IPS DF 19.7 (cell line): ENCODE measurements at regions not wholly inside any gene's neighbourhood (a gene's known extent, or its start where the extent isn't known, plus 50 kb on each side); places are given as distances from the start of the nearest gene placed in this dataset.
"Not testable (repeated sequence)": the region's sequence is repeated elsewhere in the genome, so short reads cannot be mapped to it uniquely, and the experiment has no call there.

Experiments
- DNase-seq: peaks from one replicate; pipeline ENCODE4 v3.0.0-alpha.2; 2013; ENCODE audit warnings: low read depth, low spot score

DNA sequence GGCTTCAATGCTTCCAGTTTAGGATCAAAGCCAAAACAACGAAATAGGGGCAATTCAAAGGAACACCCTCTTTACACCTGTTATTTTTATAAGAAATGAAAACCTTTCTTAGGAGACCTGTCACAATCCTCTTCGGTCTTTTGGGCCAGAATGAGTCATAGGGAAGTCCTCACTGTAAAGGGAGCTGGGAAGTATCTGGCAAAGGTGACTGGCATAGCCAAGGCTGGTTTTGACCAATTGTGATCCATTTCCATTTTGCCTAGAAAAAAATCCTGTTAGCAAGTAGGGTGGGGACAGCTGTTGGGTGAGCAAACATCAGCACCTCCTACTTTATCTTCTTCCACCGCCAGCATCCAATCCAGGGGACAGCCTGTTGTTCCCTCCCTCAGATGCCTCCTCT, 343.2 kb upstream of the SULF2 start:
- no peak for DNase-seq

DNA sequence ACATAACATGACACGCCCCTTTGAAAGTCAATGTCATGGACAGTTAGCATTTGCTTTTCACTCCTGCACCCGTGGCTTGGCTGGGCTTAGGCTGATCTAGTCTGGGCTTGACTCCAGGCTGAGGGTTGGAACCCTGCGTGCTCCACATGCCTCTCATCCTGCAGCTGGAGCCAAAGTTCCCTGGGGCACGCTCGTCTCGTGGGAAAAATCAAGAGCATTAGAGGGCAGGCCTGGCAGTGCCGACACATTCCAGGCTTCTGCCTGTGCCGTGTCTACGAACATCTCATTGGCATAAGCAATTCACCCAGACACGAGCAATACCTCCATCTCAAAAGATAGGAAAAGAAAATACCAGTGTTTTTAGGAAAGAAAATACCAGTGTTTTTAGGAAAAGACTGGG, 342.7 kb upstream of the SULF2 start:
- not testable (repeated sequence) for DNase-seq

DNA sequence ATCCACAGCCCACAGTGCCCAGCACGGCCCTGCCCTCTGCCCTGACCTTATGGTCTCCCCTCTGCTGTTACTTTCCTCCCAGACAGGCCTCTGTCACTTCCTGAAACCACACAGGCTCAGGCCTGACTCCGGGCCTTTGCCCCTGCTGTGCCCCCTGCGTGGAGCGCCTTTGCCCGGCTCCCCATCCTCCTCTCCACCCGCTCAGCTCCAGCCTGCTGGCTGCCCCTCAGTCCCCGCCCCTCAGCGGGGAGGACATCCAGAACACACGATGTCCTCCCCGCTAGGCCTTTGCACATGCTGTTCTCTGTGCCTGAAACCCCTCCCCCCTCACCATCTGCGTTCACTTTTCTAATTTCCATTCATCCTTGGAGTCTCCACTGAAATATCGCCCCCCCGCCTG, 341.9 kb upstream of the SULF2 start:
- DNase-seq: not testable (repeated sequence)

DNA sequence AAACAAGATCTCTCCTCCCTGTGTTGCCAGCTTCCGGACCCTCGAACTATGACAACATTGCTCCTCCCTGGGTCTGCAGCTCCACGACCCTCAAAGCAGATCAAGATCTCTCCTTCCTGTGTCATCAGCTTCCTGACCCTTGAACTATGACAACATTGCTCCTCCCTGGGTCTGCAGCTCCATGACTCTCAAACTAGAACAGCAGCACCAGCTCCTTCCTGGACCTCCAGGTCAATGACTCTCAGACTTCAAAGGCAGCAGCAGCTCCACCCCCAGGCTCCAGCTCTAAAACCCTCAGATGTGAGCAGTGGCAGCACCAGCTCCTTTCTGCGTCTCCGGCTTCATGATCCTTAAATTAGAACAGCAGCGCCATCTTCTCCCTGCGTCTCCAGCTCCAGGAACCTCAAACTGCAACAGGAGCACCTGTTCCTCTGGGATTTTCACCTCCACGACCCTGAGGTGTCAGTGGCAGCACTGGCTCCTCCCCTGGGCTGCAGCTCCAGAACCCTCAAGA, 341.0 kb upstream of the SULF2 start:
- no peak for DNase-seq

DNA sequence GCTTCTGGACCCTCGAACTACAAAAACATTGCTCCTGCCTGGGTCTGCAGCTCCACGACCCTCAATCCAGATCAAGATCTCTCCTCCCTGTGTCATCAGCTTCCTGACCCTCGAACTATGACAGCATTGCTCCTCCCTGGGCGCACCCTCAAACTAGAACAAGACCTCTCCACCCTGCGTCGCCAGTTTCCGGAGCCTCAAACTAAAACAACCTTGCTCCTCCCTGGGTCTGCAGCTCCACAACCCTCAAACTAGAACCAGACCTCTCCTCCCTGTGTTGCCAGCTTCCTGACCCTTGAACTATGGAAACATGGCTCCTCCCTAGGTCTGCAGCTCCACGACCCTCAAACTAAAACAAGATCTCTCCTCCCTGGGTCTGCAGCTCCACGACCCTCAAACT, 339.7 kb upstream of the SULF2 start:
- DNase-seq: no peak

DNA sequence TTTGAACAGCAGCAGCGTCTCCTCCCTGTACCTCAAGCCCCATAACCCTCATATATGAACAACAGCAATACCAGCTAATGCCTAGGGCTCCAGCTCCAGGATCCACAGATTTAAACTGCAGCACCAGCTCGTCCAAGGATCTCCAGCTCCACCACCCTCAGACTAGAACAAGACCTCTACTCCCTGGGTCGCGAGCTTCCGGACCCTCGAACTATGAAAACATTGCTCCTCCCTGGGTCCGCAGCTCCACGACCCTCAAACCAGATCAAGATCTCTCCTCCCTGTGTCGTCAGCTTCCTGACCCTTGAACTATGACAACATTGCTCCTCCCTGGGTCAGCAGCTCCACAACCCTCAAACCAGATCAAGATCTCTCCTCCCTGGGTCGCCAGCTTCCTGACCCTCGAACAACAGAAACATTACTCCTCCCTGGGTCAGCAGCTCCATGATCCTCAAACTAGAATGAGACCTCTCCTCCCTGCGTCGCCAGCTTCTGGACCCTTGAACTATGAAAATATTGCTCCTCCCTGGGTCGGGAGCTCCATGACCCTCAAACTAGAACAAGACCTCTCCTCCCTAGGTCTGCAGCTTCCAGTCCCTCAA, 339.0 kb upstream of the SULF2 start:
- DNase-seq: no peak

DNA sequence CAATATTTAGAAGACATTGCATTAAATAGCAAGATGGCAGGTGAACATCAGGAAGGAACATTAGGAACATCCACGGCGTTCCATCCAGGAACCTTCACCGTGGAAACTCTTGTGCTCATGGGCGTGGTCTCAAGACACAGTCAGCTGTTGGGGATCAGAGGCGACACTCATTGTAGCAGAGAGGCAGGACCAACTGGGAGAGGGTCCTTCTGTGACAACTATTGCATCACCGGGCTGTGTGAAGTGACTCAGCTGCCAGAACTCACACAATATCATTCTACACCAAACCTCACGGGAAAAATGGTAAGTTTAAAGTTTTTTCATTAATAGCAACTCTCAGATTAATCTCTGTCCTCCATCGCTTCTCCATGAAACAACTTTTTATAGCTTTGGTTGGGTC, 334.8 kb upstream of the SULF2 start:
- no peak for DNase-seq

DNA sequence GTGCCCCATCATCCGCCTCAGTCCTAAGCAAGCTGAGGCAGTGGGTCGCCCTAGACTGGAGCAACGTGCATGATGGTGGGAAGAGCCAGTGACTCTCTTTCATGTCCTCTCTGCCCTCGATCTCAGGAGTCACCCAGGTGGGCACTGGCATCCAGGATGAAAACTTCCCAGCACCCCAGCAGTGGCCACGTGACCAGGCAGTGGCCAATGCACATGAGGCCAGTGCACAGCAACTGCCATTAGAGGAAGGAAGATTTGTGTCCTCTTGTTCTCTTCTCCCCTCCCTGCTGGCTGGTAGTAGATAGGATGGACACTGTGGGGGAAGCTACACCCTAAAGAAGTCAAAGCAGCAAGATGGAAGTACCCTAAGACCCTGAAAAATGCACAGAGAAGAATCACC, 334.1 kb upstream of the SULF2 start:
- DNase-seq: not testable (repeated sequence)

DNA sequence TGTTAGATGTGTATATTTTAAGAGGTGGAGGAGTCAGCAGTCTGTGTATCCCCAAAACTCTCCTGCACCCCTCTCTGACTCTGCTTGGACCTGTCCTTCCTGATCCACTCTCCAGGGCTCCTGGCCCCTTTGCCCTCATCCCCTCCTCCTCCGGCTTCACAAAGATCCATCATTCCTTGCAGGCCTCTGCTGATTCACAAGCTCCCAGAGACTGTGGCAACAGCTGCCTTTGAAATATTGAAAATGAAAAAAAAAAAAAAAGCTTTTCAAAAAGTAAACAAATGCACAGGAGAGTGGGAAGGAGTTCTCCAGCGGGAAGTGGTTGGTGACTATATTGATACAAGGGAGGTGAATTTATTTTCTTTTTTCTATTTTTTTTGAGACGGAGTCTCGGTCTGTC, 330.2 kb upstream of the SULF2 start:
- DNase-seq: no peak

DNA sequence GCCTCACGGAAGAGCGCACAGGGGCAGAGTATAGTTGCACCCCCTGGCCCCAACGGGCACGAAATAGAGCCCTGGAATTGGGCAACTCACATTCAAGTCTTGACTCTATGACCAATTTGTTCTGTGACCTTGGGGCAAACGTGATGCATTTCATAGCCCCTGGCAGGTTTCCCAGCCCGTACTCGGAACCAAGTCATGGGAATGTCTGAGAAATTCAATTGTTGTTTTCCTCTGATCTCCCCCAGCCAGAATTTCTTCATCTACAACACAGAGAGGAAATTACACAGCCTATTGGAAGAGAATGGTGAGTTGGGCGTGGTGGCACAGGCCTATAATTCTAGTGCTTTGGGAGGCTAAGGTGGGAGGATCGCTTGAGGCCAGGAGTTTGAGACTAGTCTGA, 322.3 kb upstream of the SULF2 start:
- DNase-seq: no peak

DNA sequence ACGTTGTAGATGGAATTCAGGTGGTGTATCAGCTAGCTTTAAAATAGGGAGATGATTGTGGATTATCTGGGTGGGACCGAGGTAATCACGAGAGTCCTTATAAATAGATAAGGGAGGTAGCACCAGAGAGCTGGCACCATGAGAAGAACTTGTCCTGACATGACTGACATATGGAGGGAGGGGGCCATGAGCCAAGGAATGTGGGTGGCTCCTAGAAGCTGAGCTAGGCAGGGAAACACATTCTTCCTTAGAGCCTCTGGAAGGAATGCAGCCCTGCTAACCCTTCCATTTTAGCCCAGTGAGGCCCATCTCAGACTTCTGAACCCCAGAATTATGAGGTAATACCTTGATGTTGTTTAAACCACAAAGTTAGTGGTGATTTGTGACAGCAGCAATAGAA, 321.1 kb upstream of the SULF2 start:
- no peak for DNase-seq

DNA sequence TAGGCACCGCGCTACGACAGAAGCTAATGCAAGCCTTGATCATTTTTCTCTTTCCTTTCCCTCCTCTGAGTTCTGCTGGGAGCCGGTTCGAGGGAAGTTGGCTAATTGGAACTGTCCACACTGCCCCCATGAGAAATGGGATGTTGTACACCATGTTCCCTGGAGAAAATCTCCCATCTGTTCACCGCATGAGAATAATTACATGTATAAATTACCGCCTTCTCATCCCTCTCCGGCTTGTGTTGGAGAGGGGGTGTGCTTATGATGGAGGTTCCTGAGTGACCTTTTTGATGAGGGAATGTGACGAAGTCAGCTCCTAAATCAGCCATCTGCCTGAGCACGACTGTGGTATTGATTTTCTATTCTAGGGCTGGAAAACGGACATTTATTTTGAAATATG, 320.2 kb upstream of the SULF2 start:
- DNase-seq: no peak

DNA sequence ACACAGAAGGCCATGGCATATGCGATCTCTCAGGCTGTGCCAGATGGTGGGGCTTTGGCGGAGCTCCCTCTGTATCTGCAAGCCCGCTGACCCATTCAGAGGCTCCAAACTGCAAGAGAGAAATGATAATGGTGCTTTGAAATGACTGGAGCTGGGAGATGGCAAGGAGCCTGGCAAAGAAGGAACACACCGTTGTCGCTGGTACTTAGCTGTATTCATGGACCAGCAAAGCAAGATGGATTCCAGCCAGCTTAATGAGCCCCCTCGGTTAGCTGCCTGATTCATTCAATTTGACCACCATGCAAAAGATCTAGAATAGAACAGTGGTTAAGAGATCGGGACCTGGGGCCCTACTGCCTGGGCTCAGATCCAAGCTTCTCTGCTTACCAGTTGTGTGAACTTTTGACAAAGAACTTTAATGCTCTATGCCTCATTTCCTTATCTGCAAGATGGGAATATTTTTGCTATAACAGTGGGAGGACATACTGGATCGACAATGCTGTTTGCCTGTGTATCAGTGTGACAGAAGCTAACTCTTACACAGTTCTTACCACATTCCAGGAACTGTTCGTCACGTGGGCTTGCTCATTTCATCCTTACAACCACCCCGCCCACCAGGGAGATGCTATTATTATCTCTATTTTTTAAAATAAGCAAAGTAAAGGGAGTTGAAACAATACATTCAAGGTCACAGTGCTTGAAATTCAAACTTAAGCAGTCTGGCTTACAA, 317.8 kb upstream of the SULF2 start:
- DNase-seq: no peak

DNA sequence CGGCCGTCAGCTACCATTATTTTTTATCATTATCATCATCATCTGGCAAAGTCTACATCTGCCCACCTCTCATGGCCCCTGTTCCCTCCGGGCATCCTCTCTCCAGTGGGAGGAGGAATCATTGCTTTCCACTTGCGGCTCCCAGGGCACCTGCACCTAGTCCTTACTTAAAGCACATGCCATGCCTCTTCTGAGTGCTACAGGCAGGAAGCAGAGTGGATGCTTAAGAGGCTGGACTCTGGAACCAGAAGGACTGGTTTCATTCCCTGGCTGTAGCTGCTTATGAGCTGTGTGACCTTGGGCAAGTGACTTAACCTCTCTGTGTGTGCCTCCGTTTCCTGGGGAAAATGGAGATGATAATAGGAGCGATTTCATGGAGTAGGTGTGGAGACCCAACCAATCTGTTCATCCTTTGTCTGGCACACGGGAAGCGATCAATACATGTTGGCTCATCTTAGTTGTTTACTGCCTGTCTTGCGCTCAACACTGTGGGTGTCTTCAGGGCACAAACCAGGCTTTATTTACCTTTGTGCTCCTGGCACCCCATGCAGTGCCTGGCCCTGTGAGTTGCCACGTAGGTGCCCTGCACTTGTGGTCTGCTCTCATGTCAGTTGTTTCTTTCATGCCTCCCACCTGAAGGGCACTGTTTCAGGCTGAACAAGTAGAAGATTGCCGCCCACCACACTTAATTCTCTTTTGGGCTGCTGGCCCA, 317.0 kb upstream of the SULF2 start:
- DNase-seq: no peak

DNA sequence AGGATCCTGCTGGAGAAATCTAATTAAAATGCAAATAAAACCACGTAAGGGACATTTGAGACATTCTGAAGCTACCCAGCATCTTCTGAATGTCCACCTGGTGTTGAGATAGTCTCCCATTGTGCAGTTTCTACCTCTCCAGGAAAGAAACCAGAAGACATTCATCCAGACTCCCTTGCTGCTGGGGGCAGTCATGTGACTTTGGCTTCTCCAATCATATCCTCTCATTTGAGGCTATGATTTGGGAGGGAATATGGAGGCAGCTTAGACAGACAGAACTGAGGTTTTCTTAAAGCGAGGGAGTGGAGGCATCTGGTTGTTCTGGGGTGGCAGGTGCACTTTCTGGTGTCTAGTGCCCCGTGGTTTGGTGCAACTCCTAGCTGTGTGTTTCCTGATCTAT, 315.2 kb upstream of the SULF2 start:
- no peak for DNase-seq

DNA sequence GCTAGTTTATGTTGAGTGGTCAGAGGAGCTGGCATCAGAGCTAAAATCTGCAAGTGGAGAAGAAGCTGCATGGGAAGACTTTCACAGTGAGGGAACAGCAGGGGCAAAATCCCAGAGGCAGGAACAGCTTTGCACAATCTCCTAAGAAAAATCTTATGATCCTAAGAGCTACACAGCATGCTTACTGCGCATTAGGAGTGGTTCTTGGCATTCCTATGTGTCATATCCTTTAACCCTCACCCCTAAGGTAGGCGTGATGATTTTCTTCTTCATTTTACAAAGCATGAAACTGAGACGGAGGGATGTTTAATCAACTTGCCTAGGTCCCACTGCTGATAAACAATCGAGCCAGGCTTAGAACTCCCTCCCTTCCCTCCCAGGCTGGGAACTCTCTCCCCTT, 313.6 kb upstream of the SULF2 start:
- no peak for DNase-seq

DNA sequence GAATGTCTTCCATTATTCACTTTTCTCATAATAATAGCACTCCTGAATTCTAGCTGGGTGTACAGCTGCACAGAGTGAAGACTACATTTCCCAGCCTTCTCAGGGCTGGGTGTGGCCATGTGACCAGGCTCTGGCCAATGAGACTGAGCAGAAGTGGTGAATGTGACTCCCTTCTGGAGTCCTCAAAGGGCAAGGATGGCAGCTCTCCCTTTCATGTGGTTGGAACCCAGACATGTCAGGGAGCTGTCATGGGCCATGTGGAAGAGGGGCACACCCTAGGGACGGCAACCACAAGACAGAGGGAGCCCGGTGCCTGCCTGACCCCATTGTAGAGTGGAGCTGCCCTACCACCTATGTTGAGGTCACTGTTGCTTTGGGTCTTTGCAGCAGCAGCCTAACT, 312.8 kb upstream of the SULF2 start:
- DNase-seq: no peak

DNA sequence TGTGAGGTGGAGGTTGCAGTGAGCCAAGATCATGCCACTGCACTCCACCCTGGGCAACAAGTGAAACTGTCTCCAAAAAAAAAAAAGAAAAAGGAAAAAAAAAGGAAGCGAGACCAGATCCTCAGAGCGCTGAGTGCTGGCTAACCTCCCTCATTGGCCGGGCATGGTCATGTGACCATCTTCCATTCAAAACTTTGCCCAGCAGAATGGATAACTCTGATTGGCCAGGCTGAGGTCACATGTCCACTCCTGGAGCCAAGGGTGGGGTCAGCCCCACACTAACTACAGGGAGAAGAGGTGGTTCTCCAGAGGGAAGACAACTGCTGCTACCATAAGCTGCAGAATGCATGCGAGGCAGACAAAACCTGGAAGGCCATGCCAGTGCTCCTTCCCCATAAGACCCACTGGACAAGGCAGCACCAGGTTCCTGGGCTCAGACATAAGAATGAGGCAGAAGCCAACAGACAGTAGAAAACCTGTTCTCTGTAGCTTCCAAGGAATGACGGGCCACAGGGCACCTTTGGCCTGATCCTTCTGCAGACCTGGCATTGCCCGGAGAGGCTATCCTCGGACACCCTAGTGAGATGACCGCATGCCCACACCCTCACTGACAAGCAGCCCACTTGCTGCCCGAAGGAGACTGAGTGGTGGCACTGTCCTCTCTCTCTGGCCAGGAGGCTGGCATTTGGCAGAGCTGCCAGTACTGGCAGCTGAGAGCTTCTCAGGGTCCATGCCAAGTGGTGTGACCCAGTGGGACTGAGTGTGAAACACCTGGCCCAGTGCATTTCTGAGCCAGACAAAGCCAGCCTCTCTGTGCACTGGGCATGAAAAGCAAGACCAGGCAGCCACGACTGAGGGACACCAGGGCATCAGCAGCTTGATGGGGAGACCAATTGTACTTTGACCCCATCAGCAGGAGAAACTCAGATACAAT, 311.9 kb upstream of the SULF2 start:
- DNase-seq: no peak

DNA sequence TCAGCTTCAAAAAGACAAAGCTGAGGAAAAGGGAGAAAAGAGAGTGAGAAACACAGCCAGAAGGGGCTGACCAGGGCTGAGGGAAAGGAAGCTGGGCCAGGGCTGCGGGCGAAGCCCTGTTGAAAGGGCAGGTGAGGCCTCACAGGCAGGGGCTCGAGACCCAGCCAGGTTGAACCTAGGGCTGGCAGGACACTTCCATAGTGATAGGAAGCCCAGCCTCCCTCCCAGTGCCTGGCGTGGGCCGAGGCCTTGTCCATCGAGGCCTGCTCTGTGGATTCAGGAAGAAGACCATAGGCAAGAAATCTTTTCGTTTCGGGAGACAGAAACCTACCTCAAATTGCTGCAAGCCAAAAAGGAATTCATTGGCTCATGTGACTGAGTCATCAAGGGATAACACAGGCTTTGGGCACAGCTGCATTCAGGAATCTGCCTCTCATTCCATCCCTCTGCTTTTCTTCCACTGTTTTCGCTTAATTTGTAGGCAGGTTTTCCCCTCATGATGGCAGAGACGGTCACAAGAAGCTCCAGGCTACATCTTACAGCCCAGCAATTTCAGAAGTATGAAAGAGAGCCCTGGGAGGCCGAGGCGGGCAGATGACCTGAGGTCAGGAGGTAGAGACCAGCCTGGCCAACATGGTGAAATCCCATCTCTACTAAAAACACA, 311.1 kb upstream of the SULF2 start:
- no peak for DNase-seq

DNA sequence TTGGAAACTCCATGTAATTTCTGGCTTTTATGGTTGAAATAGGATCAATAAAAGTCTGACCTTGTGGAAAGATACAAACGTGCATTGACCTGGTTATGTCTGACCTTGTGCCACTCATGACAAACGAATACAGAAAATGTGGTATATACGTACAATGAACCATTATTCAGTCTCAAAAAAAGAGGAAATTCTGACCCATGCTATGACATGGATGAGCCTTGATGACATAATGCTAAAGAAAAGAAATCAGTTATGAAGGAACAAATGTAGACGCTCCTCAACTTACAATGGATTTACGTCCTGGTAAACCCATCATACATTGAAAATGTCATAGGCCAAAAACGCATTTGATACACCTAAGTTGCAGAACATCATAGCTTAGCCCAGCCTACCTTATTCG, 309.7 kb upstream of the SULF2 start:
- no peak for DNase-seq

DNA sequence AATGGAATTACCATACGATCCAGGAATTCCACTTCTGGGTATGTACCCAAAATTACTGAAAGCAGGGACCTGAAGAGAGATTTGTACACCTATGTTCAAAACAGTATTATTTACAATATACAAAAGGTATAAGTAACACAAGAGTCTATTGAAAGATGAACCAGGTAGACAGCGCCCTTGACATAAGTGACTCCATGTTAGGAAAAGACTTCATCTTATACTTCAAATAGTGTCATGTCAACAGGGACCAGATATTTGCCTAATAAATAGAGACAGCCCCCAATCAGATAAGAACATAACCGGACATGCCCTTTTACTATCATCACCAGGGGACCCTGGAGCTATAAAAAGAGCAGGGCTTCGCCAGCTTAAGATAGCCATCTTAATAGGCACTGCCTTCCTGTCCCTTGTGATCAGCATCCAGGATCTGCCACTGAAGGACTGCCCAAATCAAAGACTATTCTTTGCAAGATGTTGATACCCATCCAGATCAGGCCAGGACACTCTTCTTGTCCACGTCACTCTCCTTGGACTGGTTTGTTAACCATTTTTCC, 309.0 kb upstream of the SULF2 start:
- no peak for DNase-seq
